Hepatocyte (in vitro differentiated cells): ENCODE measurements at regions not wholly inside any gene's neighbourhood (a gene's known extent, or its start where the extent isn't known, plus 50 kb on each side); places are given as distances from the start of the nearest gene placed in this dataset.
"Not testable (repeated sequence)": the region's sequence is repeated elsewhere in the genome, so short reads cannot be mapped to it uniquely, and the experiment has no call there.

Experiments used
- EZH2phosphoT487 ChIP-seq: fragments of 200-600 bp; sonication (generic); IDR thresholded peaks from one replicate; pipeline ENCODE4 v1.6.1; 2018; ENCODE audit warnings: antibody characterized with exemption, mild to moderate bottlenecking, low read depth, moderate library complexity; ENCODE audit not compliant: unreplicated experiment, severe bottlenecking
- TF ChIP-seq, protein P1 (sequence below): fragments of 200-600 bp; sonication (generic); IDR thresholded peaks from 2 replicates; pipeline ENCODE4 v1.5.1; 2016; ENCODE audit warnings: antibody characterized with exemption, mild to moderate bottlenecking; ENCODE audit not compliant: poor library complexity

GRCh38 chr2:200113016-200113799 is 157.8 kb downstream of the MAIP1 start:
- TF ChIP-seq, protein P1, sequence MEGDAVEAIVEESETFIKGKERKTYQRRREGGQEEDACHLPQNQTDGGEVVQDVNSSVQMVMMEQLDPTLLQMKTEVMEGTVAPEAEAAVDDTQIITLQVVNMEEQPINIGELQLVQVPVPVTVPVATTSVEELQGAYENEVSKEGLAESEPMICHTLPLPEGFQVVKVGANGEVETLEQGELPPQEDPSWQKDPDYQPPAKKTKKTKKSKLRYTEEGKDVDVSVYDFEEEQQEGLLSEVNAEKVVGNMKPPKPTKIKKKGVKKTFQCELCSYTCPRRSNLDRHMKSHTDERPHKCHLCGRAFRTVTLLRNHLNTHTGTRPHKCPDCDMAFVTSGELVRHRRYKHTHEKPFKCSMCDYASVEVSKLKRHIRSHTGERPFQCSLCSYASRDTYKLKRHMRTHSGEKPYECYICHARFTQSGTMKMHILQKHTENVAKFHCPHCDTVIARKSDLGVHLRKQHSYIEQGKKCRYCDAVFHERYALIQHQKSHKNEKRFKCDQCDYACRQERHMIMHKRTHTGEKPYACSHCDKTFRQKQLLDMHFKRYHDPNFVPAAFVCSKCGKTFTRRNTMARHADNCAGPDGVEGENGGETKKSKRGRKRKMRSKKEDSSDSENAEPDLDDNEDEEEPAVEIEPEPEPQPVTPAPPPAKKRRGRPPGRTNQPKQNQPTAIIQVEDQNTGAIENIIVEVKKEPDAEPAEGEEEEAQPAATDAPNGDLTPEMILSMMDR: not testable (repeated sequence)
- TF ChIP-seq EZH2phosphoT487: not testable (repeated sequence)
